GM18498 (cell line): ENCODE measurements at regions not wholly inside any gene's neighbourhood (a gene's known extent, or its start where the extent isn't known, plus 50 kb on each side); places are given as distances from the start of the nearest gene placed in this dataset.
"Not testable (repeated sequence)": the region's sequence is repeated elsewhere in the genome, so short reads cannot be mapped to it uniquely, and the experiment has no call there.

Experiments
- ATAC-seq: cut with Tn5 transposase; IDR thresholded peaks from one replicate; pipeline ENCODE4 v1.9.1; 2021; ENCODE audit warnings: mild to moderate bottlenecking, moderate library complexity; ENCODE audit not compliant: unreplicated experiment

DNA sequence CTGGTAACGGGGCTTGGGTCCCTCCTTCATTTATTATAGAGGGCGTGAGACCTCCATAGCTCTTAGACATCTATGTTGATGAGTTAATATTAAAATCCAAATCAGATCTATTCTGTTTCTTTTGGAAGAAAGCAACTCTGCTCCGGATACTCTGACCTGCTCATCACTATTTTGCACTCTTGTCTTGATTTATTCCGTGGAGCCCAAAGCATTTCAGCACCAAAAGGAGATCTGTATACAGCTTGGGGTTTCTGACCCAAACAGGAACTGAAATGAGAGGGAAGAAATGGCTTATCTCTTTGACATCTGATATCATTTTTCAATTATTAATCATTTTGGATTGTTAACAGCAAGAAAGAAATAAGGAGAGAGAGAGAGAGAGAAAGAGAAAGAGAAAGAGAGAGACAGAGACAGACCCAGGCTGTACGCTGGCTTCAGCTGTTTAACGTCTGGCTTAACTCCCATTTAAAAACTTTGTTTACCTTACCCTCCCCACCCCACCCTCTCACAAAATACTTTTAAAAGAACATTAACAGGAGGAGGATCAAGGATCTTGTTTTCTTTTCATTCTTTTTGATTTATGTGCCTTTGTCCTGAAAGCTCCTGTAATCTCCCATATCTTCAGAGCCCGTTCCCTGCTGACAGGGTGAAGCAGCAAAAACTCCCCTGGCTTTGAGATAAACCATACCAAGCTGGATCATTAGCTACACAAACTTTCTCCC, 231.4 kb upstream of the TUT7 start:
- no peak for ATAC-seq

DNA sequence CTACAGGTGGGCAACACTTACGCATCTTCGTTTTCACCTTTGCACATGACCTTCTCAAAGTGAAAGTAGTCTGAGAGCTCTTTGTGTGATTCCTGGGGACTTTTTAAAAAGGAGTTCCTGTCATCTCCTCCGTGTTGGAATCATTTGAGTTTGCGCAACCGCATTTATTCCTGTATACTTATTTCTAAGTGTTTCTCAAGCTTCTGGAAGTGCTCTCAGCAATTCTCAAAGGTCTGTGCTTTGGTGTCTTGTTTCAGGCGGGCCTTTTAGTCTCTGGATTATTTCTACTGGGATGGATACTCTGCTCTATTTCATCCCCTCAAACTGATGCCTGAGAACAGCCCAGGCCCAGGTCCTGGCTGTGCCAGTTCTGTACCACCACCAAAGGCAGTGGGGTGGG, 226.5 kb upstream of the TUT7 start:
- ATAC-seq = no peak

DNA sequence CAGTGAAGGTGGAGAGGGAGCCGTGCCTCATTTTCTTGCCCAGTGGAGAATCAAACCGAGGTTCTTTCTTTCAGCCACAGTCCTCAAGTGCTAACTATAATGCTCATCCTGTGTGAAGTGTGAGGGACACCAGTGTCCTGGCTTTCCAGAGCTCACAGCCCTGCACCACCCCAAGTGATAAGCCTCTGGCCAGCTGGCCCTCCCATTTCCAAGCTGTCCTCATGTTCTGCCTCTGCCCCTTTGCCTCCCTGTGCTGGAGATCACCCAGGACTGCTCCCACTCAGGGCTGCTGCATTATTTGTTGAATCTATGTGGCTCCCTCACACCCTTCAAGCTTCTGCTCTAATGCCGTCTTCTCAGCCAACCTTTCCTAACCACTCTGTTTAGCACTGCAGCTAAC, 224.5 kb upstream of the TUT7 start:
- ATAC-seq = no peak

DNA sequence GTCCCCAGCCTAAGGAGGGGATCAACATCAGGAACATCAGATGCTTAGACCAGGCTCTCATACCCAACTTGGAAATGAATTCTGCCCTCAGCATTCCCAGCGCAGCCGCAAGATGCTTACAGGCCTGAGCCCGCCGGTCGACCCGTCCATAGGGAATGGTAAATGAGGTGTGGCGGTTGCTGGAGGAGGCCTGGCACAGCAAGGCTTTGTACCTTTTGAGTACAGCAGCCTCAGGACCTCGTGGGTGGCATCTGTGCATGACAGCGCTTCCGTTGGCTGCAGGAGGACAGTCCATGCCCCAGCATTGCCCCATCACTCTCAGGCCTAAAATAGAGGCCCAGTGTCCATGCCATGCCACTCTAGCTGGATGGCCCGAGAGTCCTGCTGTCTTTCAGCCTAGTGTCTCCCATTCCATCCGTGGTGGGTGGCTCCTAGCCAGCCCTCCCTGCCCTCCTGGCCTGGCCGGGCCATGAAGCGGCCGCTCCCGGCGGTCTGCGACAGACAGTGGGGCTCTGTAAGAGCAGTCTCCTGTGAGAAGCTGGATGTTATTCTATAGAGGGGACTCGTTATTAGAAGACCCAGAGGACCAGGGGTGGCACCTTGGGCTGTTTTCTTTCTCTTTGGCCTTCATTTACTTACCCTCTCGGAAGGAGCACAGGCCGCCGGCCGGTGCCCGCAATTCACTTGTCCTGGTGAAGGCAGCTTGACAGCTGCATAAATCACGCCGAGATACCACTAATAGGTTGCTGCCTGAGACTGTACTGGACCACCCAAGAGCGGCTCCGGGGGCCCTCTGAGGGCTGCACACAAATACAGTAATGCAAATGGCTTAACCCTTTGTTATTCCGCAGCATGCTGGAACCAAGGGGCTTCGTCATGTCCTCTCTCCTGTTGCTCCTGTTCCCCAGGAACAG, 223.5 kb upstream of the TUT7 start:
- ATAC-seq = no peak

DNA sequence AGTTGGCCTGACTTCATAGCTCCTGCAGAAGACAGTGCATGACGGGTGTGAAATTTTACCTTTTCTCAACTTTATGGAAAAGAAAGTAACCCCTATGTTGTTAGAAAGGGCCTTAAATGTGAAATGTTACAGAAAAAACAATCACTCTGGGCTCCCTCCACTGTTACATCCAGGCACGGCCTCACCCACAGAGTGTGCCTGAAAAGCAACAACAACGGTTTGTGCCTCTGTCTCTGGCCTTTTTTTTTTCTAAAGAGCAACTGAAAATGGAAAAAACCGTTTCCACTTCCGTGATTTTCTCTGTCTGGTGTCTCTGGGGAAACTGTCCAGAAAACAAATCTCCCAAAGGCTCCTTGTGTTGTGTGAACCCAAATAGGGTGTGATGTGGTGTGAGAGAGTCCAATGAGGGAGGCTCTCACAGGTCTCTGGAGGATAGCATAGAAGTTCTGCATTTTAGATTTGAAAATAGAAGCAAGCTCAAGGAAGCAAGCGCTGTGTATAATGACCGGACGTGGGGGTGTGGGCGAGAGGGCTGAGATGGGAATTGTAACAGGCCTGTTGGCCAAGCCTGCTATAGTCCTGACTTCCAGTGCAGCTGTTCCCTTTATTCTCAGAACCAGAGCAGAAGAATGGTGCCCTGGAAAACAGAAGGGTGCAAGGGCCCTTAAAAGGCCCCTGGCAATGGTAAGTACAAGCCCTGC, 221.8 kb upstream of the TUT7 start:
- ATAC-seq = no peak

DNA sequence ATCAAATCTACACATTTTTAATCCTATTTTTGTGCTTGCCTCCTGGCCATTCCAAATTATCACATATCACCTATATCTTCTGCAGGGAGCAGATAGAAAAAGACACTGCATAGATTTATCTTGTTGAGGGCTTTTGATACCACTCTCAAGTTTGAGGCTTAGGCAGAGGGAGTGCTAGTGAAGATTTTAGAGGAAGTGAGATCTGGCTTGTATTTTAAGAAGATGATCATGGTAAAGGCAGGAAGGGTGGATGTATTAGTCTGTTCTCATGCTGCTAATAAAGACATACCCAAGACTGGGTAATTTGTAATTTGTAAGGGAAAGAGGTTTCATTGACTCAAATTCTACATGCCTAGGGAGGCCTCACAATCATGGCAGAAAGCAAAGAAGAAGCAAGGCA, 220.9 kb upstream of the TUT7 start:
- no peak for ATAC-seq

DNA sequence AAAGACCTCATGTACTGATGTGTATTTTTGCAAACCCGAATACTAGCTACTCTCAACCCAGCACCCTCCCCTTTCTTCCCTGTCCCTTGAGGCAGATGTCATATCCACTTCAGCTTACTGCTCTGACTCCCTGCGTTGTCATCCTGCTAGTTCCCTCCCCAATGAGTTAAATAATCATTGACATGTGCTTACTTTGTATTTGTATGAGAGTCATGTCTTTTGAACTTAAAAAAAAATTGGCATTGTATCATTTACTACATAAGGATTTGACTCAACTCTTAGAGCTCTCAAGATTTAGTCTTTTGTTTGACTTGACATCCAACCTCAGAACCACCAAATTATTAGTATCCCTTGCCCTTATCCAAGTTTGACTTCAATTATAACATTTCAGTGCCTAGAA, 219.7 kb upstream of the TUT7 start:
- no peak for ATAC-seq

DNA sequence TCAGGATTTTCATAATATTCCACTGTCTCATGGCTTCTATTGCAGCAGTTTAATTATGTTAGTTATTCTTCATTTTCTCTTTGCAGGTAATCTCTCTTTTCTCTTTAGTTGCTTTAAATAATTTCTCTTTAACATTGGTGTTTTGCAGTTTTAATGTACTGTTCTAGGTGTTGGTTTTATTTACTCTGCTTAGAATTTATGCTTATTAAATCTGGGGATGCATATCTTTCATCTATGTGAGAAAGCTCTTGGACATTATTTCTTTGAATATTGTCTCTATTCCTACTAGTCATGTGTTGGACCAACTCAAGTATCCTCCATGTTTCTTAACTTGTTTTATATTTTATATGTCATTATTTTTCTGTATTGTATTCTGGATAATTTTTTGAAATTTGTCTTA, 218.7 kb upstream of the TUT7 start:
- ATAC-seq = no peak

DNA sequence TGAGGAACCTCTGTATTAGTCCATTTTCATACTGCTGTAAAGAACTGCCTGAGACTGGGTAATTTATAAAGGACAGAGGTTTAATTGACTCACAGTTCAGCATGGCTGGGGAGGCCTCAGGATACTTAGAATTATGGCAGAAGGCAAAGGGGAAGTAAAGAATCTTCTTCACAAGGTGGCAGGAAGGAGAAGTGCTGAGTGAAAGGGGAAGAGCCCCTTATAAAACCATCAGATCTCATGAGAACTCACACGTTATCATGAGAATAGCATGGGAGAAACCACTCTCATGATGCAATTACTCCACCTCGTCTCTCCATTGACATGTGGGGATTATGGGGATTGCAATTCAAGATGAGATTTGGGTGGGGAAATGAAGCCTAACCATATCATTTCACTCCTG, 211.4 kb upstream of the TUT7 start:
- ATAC-seq = not testable (repeated sequence)

DNA sequence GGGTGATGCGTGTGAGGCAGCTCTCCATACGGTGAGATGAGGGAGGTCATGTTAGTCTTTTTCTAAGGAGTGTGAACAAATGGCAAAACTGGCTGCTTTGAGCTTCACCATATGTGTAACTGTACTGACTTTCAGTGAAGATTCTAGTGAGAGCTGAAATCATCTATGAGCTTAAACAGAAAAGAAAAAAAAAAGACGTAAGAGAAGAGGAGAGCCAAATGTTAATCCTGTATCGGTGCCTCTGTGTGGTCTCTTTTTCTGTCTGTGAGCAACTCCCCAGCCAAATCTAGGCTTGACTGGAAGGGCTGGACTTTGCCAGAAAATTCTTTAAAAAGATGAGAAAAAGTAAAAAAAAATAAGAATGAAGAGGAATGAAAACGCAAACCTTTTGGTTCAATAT, 209.7 kb upstream of the TUT7 start:
- ATAC-seq = no peak

DNA sequence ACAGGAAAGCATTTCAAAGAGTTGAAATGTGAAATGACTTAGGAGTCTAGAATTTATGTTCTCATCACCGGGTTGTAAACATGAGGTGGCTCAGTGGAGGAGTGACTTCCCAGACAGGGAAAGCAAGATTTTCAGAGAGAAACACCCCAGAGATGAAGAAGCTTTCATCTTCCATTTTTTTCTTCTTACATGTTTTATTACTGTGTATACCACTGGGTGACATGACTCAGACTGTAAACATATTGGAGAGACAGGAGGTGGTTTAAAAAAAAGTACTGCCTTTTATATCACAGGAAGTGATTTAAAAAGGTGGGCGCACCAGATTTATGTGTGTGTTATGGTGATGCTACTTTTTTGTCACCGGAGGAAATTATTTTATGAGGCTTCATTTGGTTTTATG, 209.1 kb upstream of the TUT7 start:
- no peak for ATAC-seq

DNA sequence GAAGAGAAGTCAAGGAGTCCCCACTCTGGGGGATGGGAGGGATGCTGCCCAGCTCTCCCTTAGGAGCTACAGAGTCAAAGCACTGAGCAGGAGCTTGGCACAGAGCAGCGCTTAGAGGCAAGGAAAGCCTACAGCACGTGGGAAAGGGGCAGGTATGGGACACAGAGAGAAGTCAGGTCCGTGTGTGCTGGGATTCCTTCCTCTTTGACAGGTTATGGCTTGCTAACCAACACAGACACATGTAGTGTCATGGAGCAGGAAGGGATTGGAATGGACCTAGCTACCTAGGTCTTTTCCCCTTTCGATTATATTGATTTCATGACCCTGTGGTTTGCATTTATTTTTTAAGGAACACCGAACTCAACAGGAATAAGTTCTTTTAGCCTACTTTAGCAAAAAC, 208.5 kb upstream of the TUT7 start:
- ATAC-seq = no peak

DNA sequence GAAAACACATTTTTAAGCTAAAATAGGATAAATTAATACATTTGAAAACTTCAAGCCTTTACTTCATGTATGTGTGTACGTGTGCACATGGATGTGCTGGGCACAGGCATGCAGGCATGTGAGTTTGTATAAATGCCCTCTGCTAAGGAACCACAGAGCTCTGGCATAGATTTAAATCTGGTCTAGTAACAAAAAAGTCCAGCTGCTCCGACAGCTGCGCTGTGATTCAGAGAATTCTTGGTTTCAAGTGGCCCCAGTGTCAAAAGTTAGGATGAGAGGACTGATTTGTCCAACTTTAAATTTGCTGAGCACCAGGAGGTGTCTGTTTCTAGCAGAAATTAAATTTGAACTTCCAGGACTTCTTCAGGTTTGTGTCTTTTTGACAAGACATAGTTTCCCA, 203.7 kb upstream of the TUT7 start:
- no peak for ATAC-seq

DNA sequence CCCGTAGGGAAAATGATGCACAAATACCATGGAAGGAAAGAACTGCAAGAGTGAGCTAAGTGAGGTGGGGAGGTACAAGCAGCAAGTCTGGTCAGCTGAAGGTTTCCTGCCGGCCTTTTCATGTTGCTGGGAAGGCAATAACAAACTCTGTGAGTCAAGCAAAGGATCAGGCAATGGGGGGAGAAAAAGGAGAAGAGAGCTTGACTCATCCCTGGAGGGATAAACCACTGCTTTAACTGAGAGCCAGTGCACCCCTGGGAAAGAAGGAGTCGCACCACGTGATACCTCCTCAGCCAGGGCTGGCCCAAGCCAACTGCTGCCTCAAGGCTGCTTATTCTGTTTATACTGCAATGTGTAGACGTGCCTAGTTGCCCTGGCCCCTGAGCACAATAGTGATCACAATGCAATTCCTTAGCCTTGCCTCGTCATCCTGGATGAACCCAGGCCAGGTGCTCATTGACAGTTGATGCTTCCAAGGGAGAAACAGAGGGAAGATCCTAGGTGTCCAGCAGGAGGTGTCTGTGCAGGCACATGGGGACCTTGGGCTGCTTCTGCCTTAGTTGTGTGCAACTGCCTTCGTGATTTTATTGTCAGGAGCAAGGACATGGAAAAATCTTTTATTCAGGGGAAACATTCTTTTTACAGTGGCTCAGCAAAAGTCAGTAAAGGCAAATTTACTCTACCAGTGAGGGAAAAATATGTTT, 203.0 kb upstream of the TUT7 start:
- no peak for ATAC-seq

DNA sequence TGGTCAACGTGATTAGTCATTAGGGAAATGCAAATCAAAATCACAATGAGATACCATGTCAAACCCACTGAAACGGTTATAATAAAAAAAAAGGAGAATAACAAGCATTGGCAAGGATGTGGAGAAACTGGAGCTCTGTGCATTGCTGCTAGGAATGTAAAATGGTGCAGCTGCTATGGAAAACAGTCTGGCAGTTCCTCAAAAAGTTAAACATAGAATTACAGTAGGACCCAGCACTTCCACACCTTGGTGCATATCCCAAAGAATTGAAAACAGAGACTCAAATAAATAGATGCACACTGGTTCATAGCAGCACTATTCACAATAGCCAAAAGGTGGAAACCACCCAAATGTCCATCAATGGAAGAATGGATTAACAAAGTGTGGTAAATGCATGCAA, 201.5 kb upstream of the TUT7 start:
- no peak for ATAC-seq

DNA sequence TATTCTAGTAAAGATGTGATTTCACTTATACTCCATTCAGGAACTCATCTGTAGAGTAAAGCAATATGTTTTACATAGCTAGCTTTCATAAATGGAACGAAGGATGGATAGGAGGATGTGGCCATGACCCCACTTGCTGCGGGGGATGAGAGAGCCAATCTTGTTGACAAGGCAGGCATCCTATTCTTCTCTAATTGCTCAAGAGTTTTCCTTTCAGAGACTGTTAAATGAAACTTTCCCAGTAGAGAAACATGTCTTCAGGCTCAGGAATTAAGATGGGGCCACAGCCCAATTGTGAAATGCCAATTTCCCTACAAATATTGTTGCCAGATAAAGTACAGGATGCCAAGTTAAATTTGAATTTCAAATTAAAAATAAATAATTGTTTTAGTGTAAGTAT, 196.2 kb upstream of the TUT7 start:
- no peak for ATAC-seq

DNA sequence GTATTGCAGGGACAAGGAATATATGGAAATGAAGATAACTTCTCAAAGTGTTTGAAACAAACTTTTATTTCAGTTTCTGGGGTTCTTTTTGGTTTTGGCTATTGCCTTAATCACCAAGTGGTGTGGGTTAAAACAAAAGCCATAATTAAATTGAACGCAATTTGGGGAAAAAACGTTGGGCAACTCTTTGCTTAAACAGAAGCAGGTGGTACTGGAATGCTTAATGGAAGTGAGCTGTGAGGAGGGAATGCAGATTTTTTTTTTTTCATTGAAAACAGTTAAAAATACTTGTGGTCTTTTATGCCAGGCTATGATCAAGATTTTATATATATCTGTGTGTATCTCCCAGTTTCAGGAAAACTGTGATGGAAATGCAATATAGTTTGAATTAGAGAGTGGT, 195.7 kb upstream of the TUT7 start:
- no peak for ATAC-seq

DNA sequence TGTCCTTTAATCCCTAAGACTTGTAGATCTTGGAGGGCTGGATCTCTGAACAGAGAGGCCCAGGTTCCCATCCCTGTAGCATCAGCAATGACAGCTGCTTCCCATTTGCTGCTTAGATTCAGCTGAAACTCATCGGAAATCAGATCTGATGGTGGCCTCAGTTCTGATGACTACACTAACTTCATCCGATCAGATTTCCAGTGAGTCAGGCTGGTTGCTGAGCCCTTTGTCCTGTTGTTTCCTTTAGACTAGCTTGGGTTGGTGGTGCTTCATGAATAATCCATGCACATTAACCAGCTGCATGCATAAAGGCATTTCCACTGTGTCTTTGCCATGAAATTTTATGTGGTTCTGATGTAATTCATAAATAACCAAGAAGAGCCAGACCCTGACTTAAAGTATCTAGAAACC, 195.2 kb upstream of the TUT7 start:
- ATAC-seq = no peak

DNA sequence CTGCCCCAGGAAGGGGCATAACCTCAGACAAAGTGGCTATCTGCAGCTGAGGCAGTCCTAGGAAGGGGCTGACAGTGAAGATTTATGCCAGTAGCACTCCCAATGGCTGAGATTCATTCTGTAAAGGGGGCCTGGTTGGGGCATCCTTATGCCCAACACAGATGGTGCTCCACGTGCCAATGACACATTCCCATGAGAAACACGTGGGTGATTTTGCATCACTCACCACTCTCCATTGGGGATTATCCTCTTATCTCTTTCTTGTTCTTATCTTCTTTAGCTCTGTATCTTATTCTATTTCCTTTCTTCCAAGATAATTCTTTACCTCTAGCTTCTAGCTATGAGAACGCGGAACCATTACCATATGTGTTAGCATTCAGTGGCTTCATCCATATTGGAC, 194.0 kb upstream of the TUT7 start:
- ATAC-seq = no peak

DNA sequence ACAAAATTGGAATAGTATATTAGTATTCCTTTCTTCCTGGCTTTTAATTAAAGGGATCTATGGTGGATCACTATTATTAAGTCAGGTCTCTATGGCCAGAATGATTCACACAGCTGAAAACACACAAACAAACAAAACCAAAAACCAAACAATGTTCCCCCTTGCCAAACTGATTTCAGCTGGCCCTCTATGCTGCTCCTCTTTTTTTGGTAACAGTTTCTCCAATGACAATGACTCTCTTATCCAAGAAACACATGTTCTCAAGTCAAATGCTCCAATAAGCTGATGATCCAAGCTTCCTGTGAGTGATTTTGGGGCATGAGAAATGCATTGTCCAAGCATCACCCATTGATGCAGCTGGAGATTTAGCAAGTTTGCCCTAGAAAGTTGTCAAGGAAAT, 193.4 kb upstream of the TUT7 start:
- no peak for ATAC-seq

DNA sequence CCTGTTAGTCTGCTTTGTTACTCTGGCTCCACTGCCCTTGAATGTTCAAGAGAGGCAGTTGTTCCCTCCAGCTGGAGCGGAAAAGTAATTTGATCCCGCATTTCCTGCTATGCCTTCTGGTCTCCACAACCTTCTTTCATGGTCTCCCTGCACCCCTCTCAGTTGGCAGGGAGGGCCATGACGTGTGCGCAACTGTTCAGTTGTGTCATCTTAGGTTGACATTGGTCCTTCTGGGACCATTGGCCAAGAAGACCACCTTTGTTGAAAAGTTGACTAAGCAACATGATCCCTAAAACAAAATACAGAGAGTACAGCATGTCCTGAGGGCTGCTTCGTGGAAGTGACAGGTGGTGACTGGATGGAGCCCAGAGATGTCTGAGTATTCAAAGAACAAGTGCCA, 192.5 kb upstream of the TUT7 start:
- ATAC-seq = no peak
